Prostate gland (tissue), 2 donors: ENCODE measurements at regions not wholly inside any gene's neighbourhood (a gene's known extent, or its start where the extent isn't known, plus 50 kb on each side); places are given as distances from the start of the nearest gene placed in this dataset.
A peak's percentile ranks its signal among the peaks of the same experiment; 100 is the strongest.

ENCODE experiments used
- DNase-seq: peaks from one replicate; pipeline ENCODE4 v3.0.0-alpha.2; 2019; ENCODE audit warnings: low spot score
- H3K27ac ChIP-seq, 2 donors: fragments of 200-600 bp; sonication (generic); 2 replicates each; pipeline ENCODE4 v1.5.1; 2017 to 2019
- H3K27me3 ChIP-seq: fragments of 200-600 bp; sonication (generic); replicated peaks from 2 replicates; pipeline ENCODE4 v1.5.1; 2019; ENCODE audit not compliant: insufficient read depth
- H3K36me3 ChIP-seq, 2 donors: fragments of 200-600 bp; sonication (generic); 1 replicate in 1 of 2; 2 replicates in 1 of 2; pipeline versions ENCODE4 v1.5.1 to v1.8.1; 2017 to 2019
- H3K4me1 ChIP-seq: fragments of 200-600 bp; sonication (generic); replicated peaks from 2 replicates; pipeline ENCODE4 v1.5.1; 2019
- H3K4me3 ChIP-seq, 2 donors: fragments of 200-600 bp; sonication (generic); 2 replicates each; pipeline ENCODE4 v1.5.1; 2017 to 2019
- H3K9me3 ChIP-seq: fragments of 200-600 bp; sonication (generic); 2 replicates; pipeline ENCODE4 v1.5.1; 2017
- POLR2A ChIP-seq: fragments of 450-650 bp; IDR thresholded peaks from one replicate; pipeline ENCODE4 v1.6.1; 2016; ENCODE audit warnings: antibody characterized with exemption, mild to moderate bottlenecking
- POLR2AphosphoS5 ChIP-seq: sonication (generic); formaldehyde crosslinking; IDR thresholded peaks from one replicate; pipeline ENCODE4 v1.6.1; 2017; ENCODE audit warnings: antibody characterized with exemption
- WGBS: methylation state at CpG from one replicate; pipeline ENCODE4 v1.1.5; 2018; 5-methylcytosine and 5-hydroxymethylcytosine counted together
- intact Hi-C: fragments of 100-400 bp; cut with DNase I; formaldehyde crosslinking; loops from one replicate; pipeline ENCODE4 v1.14.2; 2022
- TF ChIP-seq, protein P1 (sequence below), 4 experiments: fragments of 200-600 bp in 2 of 4; fragments of 450-650 bp in 2 of 4; sonication (generic) in 2 of 4; IDR thresholded peaks; 1 replicate in 3 of 4; 2 replicates in 1 of 4; pipeline ENCODE4 v1.5.1; 2016 to 2019; ENCODE audit warnings: antibody characterized with exemption in 4 of 4, mild to moderate bottlenecking in 2 of 4, moderate library complexity in 2 of 4

GRCh38 chr4:181698221-181698620, 545.0 kb upstream of the TENM3 start:
- H3K9me3 ChIP-seq = no peaks in the 10 kb centered on the region
- WGBS = 78% methylated on average over 1 of the region's 1 CpG
- no peaks in the 10 kb centered on the region for H3K4me1 ChIP-seq
- no peaks in the 10 kb centered on the region for H3K27me3 ChIP-seq
- TF ChIP-seq, protein P1, sequence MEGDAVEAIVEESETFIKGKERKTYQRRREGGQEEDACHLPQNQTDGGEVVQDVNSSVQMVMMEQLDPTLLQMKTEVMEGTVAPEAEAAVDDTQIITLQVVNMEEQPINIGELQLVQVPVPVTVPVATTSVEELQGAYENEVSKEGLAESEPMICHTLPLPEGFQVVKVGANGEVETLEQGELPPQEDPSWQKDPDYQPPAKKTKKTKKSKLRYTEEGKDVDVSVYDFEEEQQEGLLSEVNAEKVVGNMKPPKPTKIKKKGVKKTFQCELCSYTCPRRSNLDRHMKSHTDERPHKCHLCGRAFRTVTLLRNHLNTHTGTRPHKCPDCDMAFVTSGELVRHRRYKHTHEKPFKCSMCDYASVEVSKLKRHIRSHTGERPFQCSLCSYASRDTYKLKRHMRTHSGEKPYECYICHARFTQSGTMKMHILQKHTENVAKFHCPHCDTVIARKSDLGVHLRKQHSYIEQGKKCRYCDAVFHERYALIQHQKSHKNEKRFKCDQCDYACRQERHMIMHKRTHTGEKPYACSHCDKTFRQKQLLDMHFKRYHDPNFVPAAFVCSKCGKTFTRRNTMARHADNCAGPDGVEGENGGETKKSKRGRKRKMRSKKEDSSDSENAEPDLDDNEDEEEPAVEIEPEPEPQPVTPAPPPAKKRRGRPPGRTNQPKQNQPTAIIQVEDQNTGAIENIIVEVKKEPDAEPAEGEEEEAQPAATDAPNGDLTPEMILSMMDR (IDR thresholded peaks at IDR 0.05) = no peak
- TF ChIP-seq POLR2AphosphoS5 = no peak
- no peak for TF ChIP-seq POLR2A
- no peak overlapping the region for H3K4me3 ChIP-seq
- no peaks in the 10 kb centered on the region for H3K36me3 ChIP-seq
- DNase-seq = no peak
- intact Hi-C loops = no loop called here
- H3K27ac ChIP-seq = no peak overlapping the region

GRCh38 chr4:181701214-181701613, 542.0 kb upstream of the TENM3 start:
- no peak for TF ChIP-seq POLR2A
- TF ChIP-seq, protein P1 (IDR thresholded peaks at IDR 0.05) = no peak
- peak; percentile 72 for TF ChIP-seq POLR2AphosphoS5
- Histone ChIP-seq H3K9me3 (no peaks in the 10 kb centered on the region), H3K27me3 (no peaks in the 10 kb centered on the region), H3K27ac (no peak overlapping the region), H3K36me3 (no peaks in the 10 kb centered on the region), H3K4me1 (no peaks in the 10 kb centered on the region), H3K4me3 (no peak overlapping the region)
- WGBS = 40% methylated on average over 5 of the region's 5 CpGs
- DNase-seq = peak; percentile 13
- intact Hi-C loops = no loop called here

DNA sequence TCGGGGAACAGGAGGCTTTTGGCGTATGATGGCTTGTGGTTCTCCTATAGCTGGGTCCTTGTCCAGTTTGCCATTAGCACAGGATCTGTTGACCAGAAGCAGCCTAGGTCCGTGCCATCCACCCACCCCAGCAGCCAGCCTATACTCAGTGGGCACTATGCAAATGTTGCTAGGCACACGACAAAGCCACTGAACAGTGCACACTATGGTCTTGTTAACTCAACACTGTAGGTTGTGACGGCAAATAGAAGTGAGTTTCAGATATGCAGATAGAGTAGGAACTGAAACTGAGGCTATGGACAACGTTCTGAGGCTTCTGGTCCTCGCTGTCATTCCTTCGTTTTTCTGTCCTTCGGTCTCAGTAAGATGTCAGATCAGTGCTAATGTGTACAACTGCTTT, 541.3 kb upstream of the TENM3 start:
- intact Hi-C loops = no loop called here
- Histone ChIP-seq H3K4me1 (no peaks in the 10 kb centered on the region), H3K27me3 (no peaks in the 10 kb centered on the region), H3K4me3 (no peak overlapping the region), H3K36me3 (no peaks in the 10 kb centered on the region), H3K27ac (no peak overlapping the region), H3K9me3 (no peaks in the 10 kb centered on the region)
- DNase-seq = no peak
- 90% methylated on average over 9 of the region's 9 CpGs for WGBS
- TF ChIP-seq POLR2AphosphoS5 = no peak
- no peak for TF ChIP-seq POLR2A
- TF ChIP-seq, protein P1 (IDR thresholded peaks at IDR 0.05) = no peak

- Histone ChIP-seq H3K4me3 (no peak overlapping the region), H3K27me3 (no peaks in the 10 kb centered on the region), H3K4me1 (no peaks in the 10 kb centered on the region), H3K36me3 (no peaks in the 10 kb centered on the region), H3K9me3 (no peaks in the 10 kb centered on the region), H3K27ac (no peak overlapping the region)
- intact Hi-C loops = no loop called here
- 46% methylated on average over 11 of the region's 11 CpGs for WGBS
- TF ChIP-seq POLR2AphosphoS5 (no peak), POLR2A (no peak)
- TF ChIP-seq, protein P1 (IDR thresholded peaks at IDR 0.05) = no peak
- no peak for DNase-seq
These were observed 540.2 kb upstream of the TENM3 start for GRCh38 chr4:181702864-181703495.

- Histone ChIP-seq H3K27ac (no peak overlapping the region), H3K36me3 (no peaks in the 10 kb centered on the region), H3K9me3 (no peaks in the 10 kb centered on the region), H3K27me3 (no peaks in the 10 kb centered on the region), H3K4me1 (no peaks in the 10 kb centered on the region), H3K4me3 (no peak overlapping the region)
- 85% methylated on average over 7 of the region's 7 CpGs for WGBS
- intact Hi-C loops = no loop called here
- DNase-seq = no peak
- no peak for TF ChIP-seq POLR2A
These were observed 533.1 kb upstream of the TENM3 start for GRCh38 chr4:181710143-181710542.
